ENCODE measurements at regions not wholly inside any gene's neighbourhood (a gene's known extent, or its start where the extent isn't known, plus 50 kb on each side); places are given as distances from the start of the nearest gene placed in this dataset.

- Histone ChIP-seq H3K4me2 (no peak overlapping the region), H3K4me1 (ENCODE audit: insufficient read depth) (no peaks in the 10 kb centered on the region), H3K79me2 (replicated peaks; ENCODE audit: insufficient read depth) (no peaks in the 10 kb centered on the region), H3K4me3 (no peak overlapping the region), H3K9me2 (ENCODE audit: insufficient read depth) (peaks cover 6% of the 10 kb centered on the region; the same call in 1 of the 2 replicates), H3K27ac (ENCODE audit: low read depth) (no peak overlapping the region), H3K36me3 (ENCODE audit: insufficient read depth) (no peaks in the 10 kb centered on the region), H2AFZ (no peak overlapping the region), H4K20me1 (replicated peaks; ENCODE audit: insufficient read depth) (no peaks in the 10 kb centered on the region), H3F3A (replicated peaks; ENCODE audit: low read depth) (no peaks in the 10 kb centered on the region), H3K27me3 (ENCODE audit: insufficient read depth) (no peaks in the 10 kb centered on the region)
- TF ChIP-seq ZNF114 (CRISPR knock-in tag; IDR thresholded peaks at IDR 0.05) (no peak), JUNB (IDR thresholded peaks at IDR 0.05; ENCODE audit: unreplicated experiment) (no peak), CTCF (conservative IDR thresholded peaks at IDR 0.05; ENCODE audit: low read depth in 2 of 2) (no peak), NANOG (IDR thresholded peaks at IDR 0.05; ENCODE audit: borderline replicate concordance) (no peak), CREB1 (CRISPR knock-in tag; IDR thresholded peaks at IDR 0.05; ENCODE audit: low read depth) (no peak), STAT1 (IDR thresholded peaks at IDR 0.05; ENCODE audit: unreplicated experiment) (no peak), EZH2phosphoT487 (IDR thresholded peaks at IDR 0.05; ENCODE audit: unreplicated experiment) (no peak), REST (IDR thresholded peaks at IDR 0.05; ENCODE audit: unreplicated experiment) (no peak), ZNF331 (CRISPR knock-in tag; IDR thresholded peaks at IDR 0.05; ENCODE audit: low read depth) (no peak), EZH2 (IDR thresholded peaks at IDR 0.05; ENCODE audit: low read depth, unreplicated experiment) (no peak), POLR2AphosphoS5 (IDR thresholded peaks at IDR 0.05; ENCODE audit: low read depth) (no peak), ZNF462 (CRISPR knock-in tag; IDR thresholded peaks at IDR 0.05) (no peak)
- TF ChIP-seq, protein P1, sequence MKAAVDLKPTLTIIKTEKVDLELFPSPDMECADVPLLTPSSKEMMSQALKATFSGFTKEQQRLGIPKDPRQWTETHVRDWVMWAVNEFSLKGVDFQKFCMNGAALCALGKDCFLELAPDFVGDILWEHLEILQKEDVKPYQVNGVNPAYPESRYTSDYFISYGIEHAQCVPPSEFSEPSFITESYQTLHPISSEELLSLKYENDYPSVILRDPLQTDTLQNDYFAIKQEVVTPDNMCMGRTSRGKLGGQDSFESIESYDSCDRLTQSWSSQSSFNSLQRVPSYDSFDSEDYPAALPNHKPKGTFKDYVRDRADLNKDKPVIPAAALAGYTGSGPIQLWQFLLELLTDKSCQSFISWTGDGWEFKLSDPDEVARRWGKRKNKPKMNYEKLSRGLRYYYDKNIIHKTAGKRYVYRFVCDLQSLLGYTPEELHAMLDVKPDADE (IDR thresholded peaks at IDR 0.05), result no peak
- H3K27me3 Mint-ChIP-seq (ENCODE audit: insufficient read depth, low read depth, poor library complexity), result peaks cover 2% of the 10 kb centered on the region
- H3K9me3 Mint-ChIP-seq, result peaks cover 5% of the 10 kb centered on the region; the same call in 2 of the 3 replicates
- DNase-seq (ENCODE audit: low spot score), result no peak
- no peak overlapping the region for H3K4me3 Mint-ChIP-seq
- no peaks in the 10 kb centered on the region; the same call in 2 of the 3 replicates for H3K4me1 Mint-ChIP-seq
- no peaks in the 10 kb centered on the region for H3K36me3 Mint-ChIP-seq (ENCODE audit: low read depth)
- no peak for ATAC-seq
- H3K27ac Mint-ChIP-seq, result no peak overlapping the region
These were observed 345.8 kb upstream of the CCDC196 start for GRCh38 chr14:66140213-66140918.
